ENCODE measurements at regions not wholly inside any gene's neighbourhood (a gene's known extent, or its start where the extent isn't known, plus 50 kb on each side); places are given as distances from the start of the nearest gene placed in this dataset.

GRCh38 chr12:87107766-87108165, 851.6 kb upstream of the MGAT4C start:
- no peak for TF ChIP-seq CTCF (IDR thresholded peaks at IDR 0.05)
- TF ChIP-seq EZH2 (IDR thresholded peaks at IDR 0.05), result no peak
- TF ChIP-seq EZH2phosphoT487 (IDR thresholded peaks at IDR 0.05), result no peak
